G401 (cell line): ENCODE measurements at regions not wholly inside any gene's neighbourhood (a gene's known extent, or its start where the extent isn't known, plus 50 kb on each side); places are given as distances from the start of the nearest gene placed in this dataset.
A peak's percentile ranks its signal among the peaks of the same experiment; 100 is the strongest.
"Not testable (repeated sequence)": the region's sequence is repeated elsewhere in the genome, so short reads cannot be mapped to it uniquely, and the experiment has no call there.

ENCODE experiments used
- DNase-seq: peaks from one replicate; pipeline ENCODE4 v3.0.0-alpha.2; 2015; ENCODE audit warnings: low spot score
- in situ Hi-C: cut with HindIII; loops from 2 replicates; pipeline ENCODE4 v1.10.0; 2016; ENCODE audit warnings: low sequenced_read_pairs, mixed read lengths

- peak; percentile 71 for DNase-seq
- in situ Hi-C loops = no loop called here
Observed at GRCh38 chr4:150010525-150011126, 67.6 kb upstream of the DCLK2 start.

DNA sequence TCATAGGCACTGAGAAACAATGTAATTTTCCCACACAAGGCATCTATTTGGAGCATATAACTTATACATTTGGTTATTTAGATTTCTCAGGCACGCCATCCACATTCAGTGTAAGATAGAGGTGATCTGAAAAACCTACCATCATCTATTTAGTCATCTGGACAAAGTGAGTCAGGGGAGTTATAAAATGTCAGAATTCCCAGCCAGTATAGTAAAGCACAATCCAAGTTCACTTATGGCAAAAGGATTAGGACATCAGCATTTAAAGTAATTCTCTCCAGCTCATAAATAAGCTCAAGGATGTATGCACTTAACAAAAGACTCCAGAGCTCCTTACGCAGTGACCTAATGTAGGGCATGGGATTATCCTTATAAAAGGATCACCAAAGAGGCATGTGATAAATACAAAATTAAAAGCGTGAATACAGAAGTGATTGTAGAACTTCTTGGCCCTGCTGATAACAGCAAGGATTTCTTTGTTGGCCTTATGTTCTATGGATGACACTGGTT, 65.3 kb upstream of the DCLK2 start:
- in situ Hi-C loops = no loop called here
- no peak for DNase-seq

GRCh38 chr4:150015910-150016309, 62.3 kb upstream of the DCLK2 start:
- DNase-seq, in situ Hi-C loops: not testable (repeated sequence)

DNA sequence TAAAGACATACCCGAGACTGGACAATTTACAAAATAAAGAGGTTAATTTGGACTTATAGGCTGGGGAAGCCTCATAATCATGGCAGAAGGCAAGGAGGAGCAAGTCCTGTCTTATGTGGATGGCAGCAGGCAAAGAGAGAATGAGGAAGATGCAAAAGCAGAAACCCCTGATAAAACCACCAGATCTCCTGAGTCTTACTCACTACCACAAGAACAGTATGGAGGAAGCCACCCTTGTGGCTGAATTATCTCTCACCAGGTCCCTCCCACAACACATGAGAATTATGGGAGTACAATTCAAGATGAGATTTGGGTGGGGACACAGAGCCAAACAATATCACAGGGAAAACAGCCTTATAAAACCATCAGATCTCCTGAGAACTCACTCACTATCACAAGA, 61.6 kb upstream of the DCLK2 start:
- in situ Hi-C loops, DNase-seq: not testable (repeated sequence)

GRCh38 chr4:150018257-150018656, 60.0 kb upstream of the DCLK2 start:
- in situ Hi-C loops = no loop called here
- no peak for DNase-seq

DNA sequence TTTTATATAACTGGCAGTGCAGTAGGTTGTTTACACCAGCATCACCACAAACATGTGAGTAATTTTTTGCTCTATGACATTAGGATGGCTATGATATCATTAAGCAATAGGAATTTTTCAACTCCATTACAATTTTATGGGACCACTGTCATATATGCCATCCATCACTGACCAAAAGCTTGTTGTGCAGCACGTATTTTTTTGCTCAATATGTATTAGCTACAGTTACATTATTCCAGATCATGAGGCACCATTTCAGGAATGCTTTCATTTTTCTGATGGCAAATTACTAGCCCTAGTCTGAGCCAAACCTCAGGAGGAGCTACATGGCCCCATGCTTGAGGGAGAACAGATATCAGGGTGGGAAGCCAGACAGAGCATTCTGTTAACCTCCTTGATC, 56.8 kb upstream of the DCLK2 start:
- no peak for DNase-seq
- in situ Hi-C loops = no loop called here

GRCh38 chr4:150023489-150023888, 54.8 kb upstream of the DCLK2 start:
- DNase-seq = no peak
- in situ Hi-C loops = no loop called here

GRCh38 chr4:150026987-150027386, 51.3 kb upstream of the DCLK2 start:
- DNase-seq, in situ Hi-C loops: not testable (repeated sequence)
